Head of caudate nucleus (tissue), 42 donors: ENCODE measurements at regions not wholly inside any gene's neighbourhood (a gene's known extent, or its start where the extent isn't known, plus 50 kb on each side); places are given as distances from the start of the nearest gene placed in this dataset.

Experiments
- DNase-seq, 42 donors: peaks; one replicate each; pipeline versions ENCODE4 v3.0.0 to v3.0.0-alpha.2; 2020 to 2021; ENCODE audit warnings: mixed read lengths in 7 of 42
- intact Hi-C: fragments of 100-400 bp; cut with DNase I; formaldehyde crosslinking; loops from one replicate; pipeline ENCODE4 v1.15.0; 2022

DNA sequence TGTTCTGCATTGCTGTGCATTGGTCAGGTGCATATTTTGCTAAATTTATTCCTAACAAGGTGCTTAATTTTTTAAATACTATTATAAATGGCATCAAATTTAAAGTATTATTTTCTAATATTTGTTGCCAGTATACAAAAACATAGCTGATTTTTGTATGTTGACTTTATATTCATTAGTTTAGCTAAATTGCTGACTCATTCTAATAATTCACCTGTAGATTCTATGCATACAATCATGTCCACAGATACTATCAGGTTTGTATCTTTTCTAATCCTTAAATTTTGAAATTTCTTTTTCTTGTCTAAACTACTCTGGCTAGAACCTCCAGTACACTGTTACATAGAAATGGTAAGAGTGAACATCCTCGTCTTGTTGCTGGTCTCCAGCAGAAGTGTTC is 657.6 kb downstream of the CCDC171 start:
- DNase-seq, result no peak
- intact Hi-C loops, result no loop called here

DNA sequence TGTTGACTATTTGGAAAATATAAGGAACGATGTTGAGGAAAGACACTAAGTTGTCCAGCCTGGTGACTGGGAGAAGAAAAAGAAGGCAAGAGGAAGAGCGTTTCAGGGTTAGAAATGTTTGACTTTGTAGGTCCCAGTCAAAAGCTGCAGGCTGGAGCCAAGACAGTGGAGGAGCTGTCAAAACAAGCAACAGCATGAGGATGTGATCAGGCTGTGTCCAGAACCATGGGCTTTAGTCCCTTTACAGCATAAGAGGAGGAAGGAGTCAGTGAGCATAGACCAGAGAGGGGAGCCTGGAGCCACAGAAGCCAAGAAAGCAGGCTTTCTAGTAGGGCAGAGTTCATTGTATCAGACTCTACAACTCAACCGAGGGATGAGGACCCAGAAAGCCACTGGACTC is 658.5 kb downstream of the BNC2 start:
- intact Hi-C loops, result no loop called here
- DNase-seq, result no peak

DNA sequence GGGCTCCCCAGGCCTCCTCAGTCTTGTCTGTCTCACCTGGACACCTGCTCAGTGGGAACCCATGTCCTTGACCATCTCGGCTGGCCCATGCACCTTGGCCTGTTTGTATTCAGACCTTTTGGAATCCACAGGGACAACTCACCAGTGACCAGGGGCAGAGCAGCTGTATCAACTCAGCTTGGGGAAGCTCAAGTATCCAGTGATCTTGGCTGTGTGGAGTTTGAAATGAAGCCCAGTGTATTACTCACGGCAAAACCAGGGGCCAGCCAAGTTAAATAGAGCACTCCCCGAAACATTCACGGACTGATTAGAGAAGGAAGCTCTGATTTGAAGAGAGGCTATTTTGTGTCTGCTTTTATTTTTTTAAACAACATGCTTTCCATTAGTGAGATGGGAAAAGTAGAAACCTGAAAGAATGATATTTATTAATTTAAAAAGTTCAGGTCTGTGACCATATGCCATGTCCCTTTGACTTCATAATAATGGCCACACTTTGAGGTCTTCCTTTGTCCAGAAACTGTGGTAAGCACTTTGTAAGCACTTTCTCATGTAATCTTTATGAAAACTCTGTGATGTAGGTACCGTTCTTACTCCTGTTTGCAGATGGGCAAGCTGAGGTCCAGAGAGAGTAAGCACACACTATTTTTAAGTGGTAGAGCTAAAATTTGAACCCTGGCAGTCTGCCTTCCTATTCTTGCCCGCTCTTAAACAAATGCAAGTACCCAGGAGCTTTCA is 656.5 kb downstream of the BNC2 start:
- DNase-seq, result peak in 2 of 42 donors; percentile 18 to 42
- intact Hi-C loops, result no loop called here

DNA sequence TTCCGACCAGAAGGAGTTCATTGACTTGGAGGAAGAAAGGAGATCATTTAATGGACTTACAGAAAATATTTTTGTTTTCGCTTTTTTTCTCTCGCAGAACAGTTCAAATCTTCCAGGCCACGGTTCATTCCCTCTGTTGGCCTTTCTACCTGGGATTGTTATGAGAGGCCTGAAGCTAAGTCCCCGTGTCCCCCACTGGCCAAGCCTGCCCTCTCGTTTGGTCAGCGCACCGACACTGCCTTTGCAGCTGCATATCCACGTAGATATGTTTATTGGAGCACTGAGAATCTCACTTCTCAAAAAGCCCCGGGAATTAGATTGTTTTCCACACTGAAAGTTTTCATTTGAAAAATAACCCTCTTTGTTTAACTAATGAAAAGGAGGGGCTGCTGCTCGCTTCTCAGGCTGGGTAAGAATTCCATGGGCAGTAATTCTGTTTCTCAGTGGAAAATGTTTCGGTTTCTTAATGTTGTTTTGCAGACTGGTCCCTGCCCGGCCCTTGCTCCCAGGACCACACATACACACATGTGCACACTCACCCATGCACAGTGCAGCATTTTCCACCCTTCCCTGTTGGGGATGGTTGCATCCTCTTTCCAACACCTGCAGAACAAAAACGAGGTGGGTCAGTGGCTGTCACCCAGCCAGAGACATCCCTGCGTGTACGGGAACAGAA is 655.7 kb downstream of the BNC2 start:
- no peak for DNase-seq
- intact Hi-C loops, result no loop called here

DNA sequence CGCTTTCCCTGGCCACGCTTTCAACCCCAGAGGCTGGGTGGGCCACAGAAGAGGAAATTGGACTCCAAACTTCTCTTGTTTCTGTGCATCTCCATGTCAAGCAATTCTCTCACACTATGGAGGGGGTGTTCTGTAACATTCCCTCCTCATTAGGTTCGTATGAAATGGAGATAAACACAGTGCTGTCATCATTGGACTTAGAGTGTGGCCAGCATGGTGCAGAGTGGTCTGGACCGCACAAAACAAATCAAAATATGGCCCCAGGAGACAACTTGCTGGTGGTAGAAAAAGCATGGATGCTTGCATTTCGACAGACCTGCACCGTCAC is 655.2 kb downstream of the BNC2 start:
- DNase-seq, result no peak
- intact Hi-C loops, result no loop called here

DNA sequence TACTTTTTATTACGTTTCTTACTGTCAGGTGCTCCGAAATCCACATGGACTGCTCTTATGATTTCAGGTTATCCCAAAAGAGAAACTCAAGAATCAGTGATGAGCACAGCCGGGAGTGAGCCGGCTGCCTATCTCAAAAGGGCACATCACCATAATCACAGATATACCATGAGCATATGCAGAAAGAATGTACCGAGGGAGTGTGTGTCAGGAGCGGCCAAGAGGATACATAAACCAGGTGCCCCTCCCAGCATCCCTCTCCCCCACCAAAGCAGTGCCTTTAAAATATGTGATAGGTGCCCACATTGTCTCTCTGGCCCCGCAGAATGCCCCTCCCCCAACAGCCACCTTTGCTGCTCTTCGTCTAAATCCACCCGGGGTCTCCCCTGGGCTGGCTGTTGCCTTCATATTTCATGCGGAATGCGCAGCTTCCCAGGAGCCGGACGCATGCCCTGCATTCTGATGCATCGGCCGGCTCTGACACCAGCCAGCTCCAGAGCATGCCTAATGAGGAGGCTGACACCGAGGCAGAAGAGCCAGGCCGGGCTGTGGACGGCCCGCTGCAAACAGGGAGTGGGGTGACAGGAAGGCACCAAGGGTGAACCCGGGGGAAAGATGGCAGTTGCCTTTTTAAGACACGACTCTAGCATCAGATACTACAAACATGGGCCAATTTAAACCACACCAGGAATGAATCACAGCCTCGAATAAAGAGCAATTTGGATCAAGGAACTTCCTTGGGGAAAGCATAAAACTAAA is 652.3 kb downstream of the BNC2 start:
- intact Hi-C loops, result no loop called here
- peak in 14 of 42 donors; percentile 3 to 41 (median 16) for DNase-seq

DNA sequence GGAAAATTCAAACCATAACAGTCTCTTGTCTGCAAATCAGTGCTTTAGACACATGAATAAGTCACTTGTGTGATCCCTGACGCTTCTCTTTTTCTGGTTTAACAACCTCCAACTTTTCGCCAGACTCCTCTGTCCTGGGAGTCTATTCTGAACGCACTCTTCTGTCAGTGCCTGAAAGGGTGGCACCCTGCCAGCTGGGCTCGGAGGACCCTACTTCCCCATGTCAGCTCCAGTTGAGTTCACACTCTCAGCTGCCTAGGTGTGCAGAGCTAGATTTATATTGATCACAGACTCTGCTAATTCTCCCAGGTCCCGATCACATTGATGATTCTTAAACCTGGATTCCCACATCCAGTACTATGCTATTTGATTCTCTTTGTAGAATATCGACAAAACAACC is 649.1 kb downstream of the BNC2 start:
- intact Hi-C loops, result no loop called here
- DNase-seq, result peak in 17 of 42 donors; percentile 8 to 52 (median 21)

DNA sequence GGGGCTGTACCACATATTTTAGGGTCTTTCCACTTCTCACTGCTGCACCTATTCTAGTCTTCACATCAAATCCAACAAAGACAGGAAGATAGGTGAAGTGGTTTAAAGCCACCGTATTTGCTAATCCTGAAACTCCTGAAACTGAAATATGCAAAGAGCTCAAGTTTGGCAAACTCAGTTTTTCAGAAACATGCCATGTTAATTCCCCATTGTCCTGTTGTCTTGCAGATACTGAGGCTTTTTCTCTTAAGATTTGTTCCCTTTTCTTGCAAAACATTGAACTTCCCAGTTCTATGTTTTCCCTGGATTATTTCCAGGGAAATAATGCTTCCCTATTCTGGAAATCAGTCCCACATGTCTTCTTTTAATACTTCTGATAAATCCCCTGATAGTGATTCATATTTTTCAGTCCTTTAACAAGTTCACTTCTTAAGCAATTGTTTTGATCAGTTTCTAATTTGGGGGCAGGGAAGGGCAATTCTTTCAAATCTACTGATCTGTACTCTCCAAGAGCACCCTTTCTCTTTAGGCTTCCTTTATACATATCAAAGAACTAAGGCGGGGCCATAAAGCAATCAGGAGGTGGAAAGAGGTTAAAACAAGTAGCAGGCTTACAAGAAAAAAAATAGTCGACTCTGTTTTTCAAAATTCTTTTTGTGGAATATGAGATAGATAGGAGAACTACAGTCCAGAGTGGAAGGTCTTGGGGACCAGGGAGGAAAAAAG is 648.5 kb downstream of the BNC2 start:
- intact Hi-C loops, result no loop called here
- no peak for DNase-seq

DNA sequence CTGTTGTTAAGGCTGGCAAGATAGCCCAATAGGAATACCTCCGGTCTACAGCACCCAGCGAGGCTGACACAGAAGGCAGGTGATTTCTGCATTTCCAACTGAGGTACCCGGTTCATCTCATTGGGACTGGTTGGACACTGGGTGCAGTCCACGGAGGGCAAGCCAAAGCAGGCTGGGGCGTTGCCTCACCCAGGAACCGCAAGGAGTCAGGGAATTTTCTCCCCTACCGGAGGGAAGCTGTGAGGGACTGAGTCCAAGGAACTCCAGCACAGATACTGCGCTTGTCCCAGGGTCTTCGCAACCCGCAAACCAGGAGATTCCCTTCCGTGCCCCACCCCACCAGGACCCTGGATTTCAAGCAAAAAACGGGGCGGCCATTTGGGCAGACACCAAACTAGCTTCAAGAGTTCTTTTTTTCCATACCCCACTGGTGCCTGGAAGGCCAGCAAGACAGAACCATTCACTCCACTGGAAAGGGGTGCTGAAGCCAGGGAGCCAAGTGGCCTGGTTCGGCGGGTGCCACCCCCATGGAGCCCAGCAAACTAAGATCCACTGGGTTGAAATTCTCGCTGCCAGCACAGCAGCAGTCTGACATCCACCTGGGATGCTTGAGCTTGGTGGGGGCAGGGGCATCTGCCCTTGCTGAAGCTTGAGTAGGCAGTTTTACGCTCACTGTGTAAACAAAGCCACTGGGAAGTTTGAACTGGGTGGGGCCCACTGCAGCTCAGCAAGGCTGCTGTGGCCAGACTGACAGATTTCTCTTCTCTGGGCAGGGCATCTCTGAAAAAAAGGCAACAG is 647.2 kb downstream of the BNC2 start:
- DNase-seq, result no peak
- intact Hi-C loops, result no loop called here

DNA sequence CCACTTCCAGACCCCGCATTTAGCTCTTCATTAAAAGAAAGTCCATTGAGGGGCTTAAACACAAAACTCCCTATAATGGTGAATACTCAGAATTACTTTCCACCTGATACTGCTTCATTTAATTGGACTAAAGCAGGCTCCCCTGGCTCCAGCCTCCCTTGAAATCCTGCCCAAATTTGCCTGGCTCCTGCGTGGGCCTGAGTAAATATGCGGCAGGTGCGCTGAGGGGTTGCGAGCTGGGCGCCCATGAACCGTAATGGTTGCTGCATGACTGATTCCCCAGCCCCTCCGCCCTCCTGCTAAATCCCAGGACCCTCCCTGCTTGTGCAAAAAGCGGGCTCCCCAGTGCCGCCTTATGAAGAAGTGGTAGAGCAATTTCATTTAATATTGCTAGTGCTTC is 639.7 kb downstream of the BNC2 start:
- intact Hi-C loops, result no loop called here
- DNase-seq, result no peak

DNA sequence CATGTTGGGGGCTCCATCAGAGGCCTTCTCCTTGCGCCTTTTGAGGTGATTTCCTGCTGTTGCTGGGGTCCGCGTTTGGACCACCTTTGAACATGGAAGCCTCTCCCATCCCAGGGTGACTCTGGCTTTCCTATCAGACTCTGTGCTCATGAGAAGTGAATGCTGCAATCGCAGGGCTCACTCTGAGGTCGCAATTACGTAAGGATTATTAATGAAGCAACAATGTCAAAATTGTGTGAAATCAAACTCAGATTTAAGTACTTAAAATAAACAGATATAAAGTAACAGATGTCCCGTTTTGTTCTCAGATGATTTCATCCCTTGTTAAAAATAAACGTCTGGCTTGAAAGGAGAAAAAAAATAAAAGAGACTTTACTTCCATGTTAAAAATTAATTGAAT is 634.2 kb downstream of the BNC2 start:
- intact Hi-C loops, result no loop called here
- DNase-seq, result no peak

DNA sequence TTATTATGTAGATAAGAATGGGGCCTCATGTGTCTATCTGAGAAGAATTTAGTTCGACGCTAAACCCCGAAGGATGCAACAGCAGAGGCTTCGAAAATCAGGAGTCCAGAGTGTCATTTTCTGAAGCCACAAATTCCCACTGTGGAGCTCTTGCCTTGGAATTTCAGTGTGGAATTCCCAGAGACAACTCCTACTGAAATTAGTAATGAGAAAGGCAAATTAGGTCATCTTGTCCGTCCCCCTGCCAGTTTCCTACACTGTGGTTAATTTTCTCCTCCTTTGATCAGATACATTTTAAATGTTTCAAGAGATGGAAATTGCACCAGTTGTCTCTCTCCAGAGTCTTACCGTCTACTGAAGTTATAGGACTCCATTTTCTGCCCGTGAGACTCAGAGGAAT is 633.6 kb downstream of the BNC2 start:
- no peak for DNase-seq
- intact Hi-C loops, result no loop called here

DNA sequence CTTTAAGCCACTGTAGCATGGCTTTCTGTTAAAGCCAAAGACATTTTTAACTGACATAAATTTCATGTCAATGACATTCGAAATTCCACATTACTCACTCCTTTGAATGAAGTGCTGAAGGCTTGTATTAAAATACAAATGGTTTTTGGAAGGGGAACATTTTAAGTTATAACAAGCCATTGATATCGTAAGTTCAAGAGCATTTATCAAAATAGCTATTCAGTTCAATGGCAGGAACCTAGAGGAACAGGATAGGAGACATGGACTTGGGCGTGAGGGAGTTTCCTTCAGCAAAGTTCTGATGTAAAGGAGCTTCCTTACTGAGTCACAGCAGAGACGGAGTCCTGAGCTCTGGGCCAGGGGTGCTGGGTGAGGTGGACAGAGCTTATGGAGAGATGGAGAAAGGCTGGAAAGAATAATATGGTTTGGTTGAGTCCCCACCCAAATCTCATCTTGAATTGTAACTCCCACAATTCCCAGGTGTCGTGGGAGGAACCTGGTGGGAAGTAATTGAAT is 631.8 kb downstream of the BNC2 start:
- no peak for DNase-seq
- intact Hi-C loops, result no loop called here

DNA sequence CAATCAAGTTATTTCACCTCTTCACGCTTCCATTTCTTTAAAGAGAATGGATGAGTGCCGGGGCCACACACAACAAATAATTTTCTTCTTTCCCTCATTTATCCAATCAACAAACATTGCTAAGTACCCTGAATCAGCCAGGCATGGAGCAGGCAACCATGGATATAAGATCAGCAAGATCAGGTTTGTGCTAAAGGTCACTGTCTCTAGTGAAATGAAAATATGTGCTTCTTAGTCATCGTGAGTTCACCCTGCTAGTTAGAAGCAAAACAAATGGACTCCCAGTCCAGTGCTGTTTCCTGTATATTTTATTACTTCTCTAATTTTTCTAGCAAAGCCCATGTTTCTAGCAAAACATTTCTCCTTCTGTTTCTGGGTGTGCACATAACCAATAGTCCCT is 629.2 kb downstream of the BNC2 start:
- no peak for DNase-seq
- intact Hi-C loops, result no loop called here

DNA sequence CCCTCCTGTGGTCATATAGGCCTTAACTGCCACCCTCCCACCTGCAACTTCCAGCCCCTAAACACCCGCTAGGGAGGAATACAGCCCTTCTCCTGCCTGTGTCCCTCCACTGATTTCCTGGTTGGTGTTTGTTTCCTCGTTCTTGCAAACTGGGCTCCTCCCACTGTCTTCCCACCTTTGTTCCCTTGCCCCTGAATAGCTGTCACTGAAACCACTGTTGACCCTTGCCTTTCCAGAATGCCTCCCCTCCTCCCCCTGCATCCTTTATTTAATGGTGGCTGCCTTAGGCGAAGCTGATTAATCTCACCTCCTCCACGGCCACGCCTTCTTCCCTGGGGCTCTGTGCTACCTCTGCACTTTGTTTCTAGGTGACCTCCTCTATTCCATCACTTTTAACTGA is 626.7 kb downstream of the BNC2 start:
- intact Hi-C loops, result no loop called here
- DNase-seq, result no peak

DNA sequence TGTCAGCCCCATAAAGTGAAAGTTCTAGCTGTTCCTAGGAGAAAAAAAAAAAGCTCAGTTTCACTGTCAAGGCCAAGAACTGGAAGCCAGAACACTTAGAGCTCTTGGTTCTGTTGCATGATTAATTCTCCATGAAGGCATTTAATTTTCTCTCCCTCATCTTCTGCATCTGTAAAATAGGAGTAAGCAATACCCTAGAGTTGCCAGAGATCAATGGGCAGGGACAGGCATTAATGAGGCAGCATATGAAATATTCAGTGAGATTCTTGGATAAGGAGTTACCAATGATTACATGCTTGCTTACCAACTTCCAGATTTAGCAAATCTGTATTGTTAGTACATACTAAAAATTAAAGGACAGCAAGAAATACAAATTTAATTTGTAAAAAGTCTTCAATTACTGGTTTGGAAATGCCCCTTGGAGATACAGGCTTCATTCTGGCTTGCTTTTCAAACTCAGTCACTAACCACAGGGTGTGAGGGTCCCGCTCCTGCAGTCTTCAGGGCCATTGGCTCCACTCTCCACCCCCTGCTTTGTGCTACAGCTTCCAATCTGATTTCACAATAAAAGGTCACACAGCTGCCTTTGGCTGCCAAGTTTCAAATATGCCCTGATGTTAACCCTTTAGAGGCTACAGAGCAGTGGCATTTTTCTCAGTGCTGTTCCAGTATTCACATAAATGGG is 624.6 kb downstream of the BNC2 start:
- DNase-seq, result no peak
- intact Hi-C loops, result no loop called here

DNA sequence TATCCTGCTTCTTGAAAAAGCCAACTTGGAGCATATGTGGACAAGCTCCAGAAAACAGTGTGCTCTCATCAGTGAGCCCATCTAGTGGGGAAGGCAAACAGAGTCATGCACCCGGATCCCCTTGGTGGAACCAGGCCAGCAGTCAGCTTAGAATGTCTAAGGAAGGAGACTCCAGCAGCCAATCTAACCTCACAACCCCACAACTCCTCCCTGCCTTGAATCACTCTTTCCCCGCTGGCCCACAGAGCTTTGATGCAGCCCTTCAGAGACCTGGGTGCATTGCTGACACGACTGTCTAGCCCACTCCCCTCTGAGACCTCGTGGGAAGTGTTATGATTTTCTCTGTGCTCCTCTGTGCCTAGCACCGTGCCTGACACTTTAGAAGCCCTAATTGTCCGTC is 623.7 kb downstream of the BNC2 start:
- intact Hi-C loops, result no loop called here
- no peak for DNase-seq

DNA sequence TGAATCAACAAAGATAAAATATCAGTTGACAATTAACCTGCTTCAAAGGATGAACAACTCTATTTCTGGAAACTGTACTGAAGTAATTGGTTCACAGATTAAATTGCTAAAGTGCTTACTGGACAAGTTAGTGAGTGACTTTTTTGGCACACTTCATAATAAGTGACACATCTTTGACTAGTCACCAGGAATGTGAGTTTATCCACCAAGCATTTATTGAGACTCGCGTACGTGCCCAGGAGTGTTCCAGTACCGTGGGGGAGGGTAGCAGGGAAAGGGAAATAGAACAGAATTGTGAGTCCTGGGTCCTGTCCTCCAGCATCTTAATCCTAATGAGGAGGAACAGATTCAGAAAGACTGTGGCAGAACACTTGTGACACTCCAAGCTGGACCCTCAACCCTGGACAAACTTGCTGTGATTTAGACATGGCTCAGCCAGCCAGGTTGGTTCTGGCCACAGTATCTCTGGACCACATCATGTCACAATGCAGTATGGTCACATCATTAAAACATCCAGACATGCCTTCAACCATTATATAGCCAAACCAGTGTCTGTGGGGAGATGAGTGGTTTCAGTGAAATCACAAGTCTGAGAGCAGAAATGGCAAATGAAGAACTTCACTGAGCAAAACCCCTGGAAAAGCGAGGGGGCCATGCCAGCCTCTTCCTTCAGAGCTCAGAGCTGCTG is 623.1 kb downstream of the BNC2 start:
- DNase-seq, result no peak
- intact Hi-C loops, result no loop called here
